ENCODE measurements at regions not wholly inside any gene's neighbourhood (a gene's known extent, or its start where the extent isn't known, plus 50 kb on each side); places are given as distances from the start of the nearest gene placed in this dataset.

DNA sequence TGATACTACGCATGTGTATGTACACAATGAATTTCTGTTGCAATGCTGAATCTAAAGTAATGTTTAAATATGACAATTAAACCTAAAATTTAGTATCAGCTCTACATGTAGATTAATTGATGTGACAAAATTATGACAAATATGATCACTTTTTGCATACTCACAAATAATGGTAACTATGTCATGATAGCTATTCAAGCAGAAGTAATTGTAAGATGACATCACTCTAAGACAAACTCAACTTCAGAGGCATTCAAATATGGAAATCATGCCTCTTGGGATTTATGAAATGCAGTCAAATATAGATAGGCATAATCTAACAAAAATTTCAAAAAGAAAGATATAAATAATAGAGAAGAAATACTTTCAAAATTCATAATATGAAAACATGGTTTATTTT, 571.7 kb upstream of the LRFN5 start:
- TF ChIP-seq, protein P1, sequence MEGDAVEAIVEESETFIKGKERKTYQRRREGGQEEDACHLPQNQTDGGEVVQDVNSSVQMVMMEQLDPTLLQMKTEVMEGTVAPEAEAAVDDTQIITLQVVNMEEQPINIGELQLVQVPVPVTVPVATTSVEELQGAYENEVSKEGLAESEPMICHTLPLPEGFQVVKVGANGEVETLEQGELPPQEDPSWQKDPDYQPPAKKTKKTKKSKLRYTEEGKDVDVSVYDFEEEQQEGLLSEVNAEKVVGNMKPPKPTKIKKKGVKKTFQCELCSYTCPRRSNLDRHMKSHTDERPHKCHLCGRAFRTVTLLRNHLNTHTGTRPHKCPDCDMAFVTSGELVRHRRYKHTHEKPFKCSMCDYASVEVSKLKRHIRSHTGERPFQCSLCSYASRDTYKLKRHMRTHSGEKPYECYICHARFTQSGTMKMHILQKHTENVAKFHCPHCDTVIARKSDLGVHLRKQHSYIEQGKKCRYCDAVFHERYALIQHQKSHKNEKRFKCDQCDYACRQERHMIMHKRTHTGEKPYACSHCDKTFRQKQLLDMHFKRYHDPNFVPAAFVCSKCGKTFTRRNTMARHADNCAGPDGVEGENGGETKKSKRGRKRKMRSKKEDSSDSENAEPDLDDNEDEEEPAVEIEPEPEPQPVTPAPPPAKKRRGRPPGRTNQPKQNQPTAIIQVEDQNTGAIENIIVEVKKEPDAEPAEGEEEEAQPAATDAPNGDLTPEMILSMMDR (IDR thresholded peaks at IDR 0.05; ENCODE audit: low read depth, low read length, missing input control), result no peak
- TF ChIP-seq SP1 (IDR thresholded peaks at IDR 0.05) (no peak), YY1 (IDR thresholded peaks at IDR 0.05) (no peak), RAD21 (IDR thresholded peaks at IDR 0.05) (no peak), JUND (IDR thresholded peaks at IDR 0.05) (no peak)
